ENCODE measurements at regions not wholly inside any gene's neighbourhood (a gene's known extent, or its start where the extent isn't known, plus 50 kb on each side); places are given as distances from the start of the nearest gene placed in this dataset.

- ChIA-PET POLR2A (no interaction called here), CTCF (no interaction called here)
- H3K9me3 Mint-ChIP-seq = no peaks in the 10 kb centered on the region
These were observed 79.0 kb upstream of the OGFRL1 start for GRCh38 chr6:71209626-71210025.

DNA sequence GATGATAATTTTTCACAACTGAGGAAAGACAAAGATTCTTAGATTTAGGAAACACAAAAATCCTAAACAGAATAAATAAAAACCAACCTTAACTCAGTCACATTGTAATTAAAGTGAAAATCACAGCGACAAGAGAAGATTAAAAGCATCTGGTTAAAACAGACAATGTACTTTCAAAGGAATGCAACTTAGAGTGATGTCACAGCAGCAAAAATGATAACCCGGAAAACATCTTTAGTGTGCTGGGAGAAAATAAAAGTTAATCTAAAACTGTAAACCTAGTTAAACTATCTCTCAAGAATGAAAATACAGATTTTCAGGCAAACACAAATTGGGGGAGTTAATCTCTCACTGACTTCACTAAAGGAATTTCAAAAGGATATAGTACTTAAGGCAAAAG is 76.8 kb upstream of the OGFRL1 start:
- Histone ChIP-seq H3K36me3 (ENCODE audit: insufficient read depth, low read length) (no peaks in the 10 kb centered on the region), H3K27me3 (ENCODE audit: control insufficient read depth in 1 of 2, insufficient read depth in 2 of 2, low read length in 2 of 2) (peaks cover 0 to 3% of the 10 kb centered on the region in 2 experiments), H3K27ac (ENCODE audit: low read depth in 1 of 2, low read length in 2 of 2) (no peak overlapping the region), H3K4me1 (ENCODE audit: insufficient read depth, low read length) (no peaks in the 10 kb centered on the region), H3K9me3 (ENCODE audit: control insufficient read depth in 1 of 2, insufficient read depth in 1 of 2, low read length in 2 of 2) (no peaks in the 10 kb centered on the region), H3K4me3 (ENCODE audit: low read length) (no peak overlapping the region)
- H3K27ac Mint-ChIP-seq = no peak overlapping the region
- ATAC-seq (ENCODE audit: poor library complexity) (no peak), DNase-seq (no peak)
- intact Hi-C loops (cut with DNase I, micrococcal nuclease) = no loop called here
- ChIA-PET POLR2A (no interaction called here), CTCF (no interaction called here)
- no peaks in the 10 kb centered on the region for H3K27me3 Mint-ChIP-seq
- no peaks in the 10 kb centered on the region for H3K4me1 Mint-ChIP-seq (ENCODE audit: low read depth)
- H3K9me3 Mint-ChIP-seq = no peaks in the 10 kb centered on the region
- TF ChIP-seq, protein P1, sequence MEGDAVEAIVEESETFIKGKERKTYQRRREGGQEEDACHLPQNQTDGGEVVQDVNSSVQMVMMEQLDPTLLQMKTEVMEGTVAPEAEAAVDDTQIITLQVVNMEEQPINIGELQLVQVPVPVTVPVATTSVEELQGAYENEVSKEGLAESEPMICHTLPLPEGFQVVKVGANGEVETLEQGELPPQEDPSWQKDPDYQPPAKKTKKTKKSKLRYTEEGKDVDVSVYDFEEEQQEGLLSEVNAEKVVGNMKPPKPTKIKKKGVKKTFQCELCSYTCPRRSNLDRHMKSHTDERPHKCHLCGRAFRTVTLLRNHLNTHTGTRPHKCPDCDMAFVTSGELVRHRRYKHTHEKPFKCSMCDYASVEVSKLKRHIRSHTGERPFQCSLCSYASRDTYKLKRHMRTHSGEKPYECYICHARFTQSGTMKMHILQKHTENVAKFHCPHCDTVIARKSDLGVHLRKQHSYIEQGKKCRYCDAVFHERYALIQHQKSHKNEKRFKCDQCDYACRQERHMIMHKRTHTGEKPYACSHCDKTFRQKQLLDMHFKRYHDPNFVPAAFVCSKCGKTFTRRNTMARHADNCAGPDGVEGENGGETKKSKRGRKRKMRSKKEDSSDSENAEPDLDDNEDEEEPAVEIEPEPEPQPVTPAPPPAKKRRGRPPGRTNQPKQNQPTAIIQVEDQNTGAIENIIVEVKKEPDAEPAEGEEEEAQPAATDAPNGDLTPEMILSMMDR (IDR thresholded peaks at IDR 0.05) = no peak
- H3K36me3 Mint-ChIP-seq (ENCODE audit: low read depth) = no peaks in the 10 kb centered on the region
- H3K4me3 Mint-ChIP-seq = no peak overlapping the region

More at GRCh38 chr6:71209626-71210025, 79.0 kb upstream of the OGFRL1 start:
- Histone ChIP-seq H3K4me1 (ENCODE audit: insufficient read depth, low read length) (no peaks in the 10 kb centered on the region), H3K36me3 (ENCODE audit: insufficient read depth, low read length) (no peaks in the 10 kb centered on the region), H3K27ac (ENCODE audit: low read depth in 1 of 2, low read length in 2 of 2) (no peak overlapping the region), H3K9me3 (ENCODE audit: control insufficient read depth in 1 of 2, insufficient read depth in 1 of 2, low read length in 2 of 2) (no peaks in the 10 kb centered on the region), H3K27me3 (ENCODE audit: control insufficient read depth in 1 of 2, insufficient read depth in 2 of 2, low read length in 2 of 2) (peaks cover 0 to 3% of the 10 kb centered on the region in 2 experiments), H3K4me3 (ENCODE audit: low read length) (no peak overlapping the region)
- ATAC-seq (ENCODE audit: poor library complexity) = no peak
- H3K27ac Mint-ChIP-seq = no peak overlapping the region
- H3K27me3 Mint-ChIP-seq = no peaks in the 10 kb centered on the region
- TF ChIP-seq, protein P1 (IDR thresholded peaks at IDR 0.05) = no peak
- no peak overlapping the region for H3K4me3 Mint-ChIP-seq
- DNase-seq = no peak
- intact Hi-C loops (cut with DNase I, micrococcal nuclease) = no loop called here
- H3K4me1 Mint-ChIP-seq (ENCODE audit: low read depth) = no peaks in the 10 kb centered on the region
- no peaks in the 10 kb centered on the region for H3K36me3 Mint-ChIP-seq (ENCODE audit: low read depth)

- intact Hi-C loops (cut with DNase I, micrococcal nuclease) = no loop called here
- H3K4me1 ChIP-seq (ENCODE audit: insufficient read depth, low read length) = no peaks in the 10 kb centered on the region
- CTCF ChIA-PET = no interaction called here
- no peak for ATAC-seq (ENCODE audit: poor library complexity)
- Mint-ChIP-seq H3K9me3 (no peaks in the 10 kb centered on the region), H3K4me3 (no peak overlapping the region), H3K4me1 (ENCODE audit: low read depth) (no peaks in the 10 kb centered on the region), H3K36me3 (ENCODE audit: low read depth) (no peaks in the 10 kb centered on the region), H3K27ac (no peak overlapping the region), H3K27me3 (no peaks in the 10 kb centered on the region)
- no peak overlapping the region for H3K4me3 ChIP-seq (ENCODE audit: low read length)
- H3K27ac ChIP-seq (ENCODE audit: low read depth in 1 of 2, low read length in 2 of 2) = no peak overlapping the region
- H3K9me3 ChIP-seq (ENCODE audit: control insufficient read depth in 1 of 2, insufficient read depth in 1 of 2, low read length in 2 of 2) = no peaks in the 10 kb centered on the region
- no peak for DNase-seq
- no peaks in the 10 kb centered on the region for H3K36me3 ChIP-seq (ENCODE audit: insufficient read depth, low read length)
- H3K27me3 ChIP-seq (ENCODE audit: control insufficient read depth in 1 of 2, insufficient read depth in 2 of 2, low read length in 2 of 2) = no peaks in the 10 kb centered on the region
- TF ChIP-seq, protein P1 (IDR thresholded peaks at IDR 0.05) = no peak
- POLR2A ChIA-PET = interaction anchor here (0.6 kb wide), 1 partner anchor 832 kb away, joined by 3 read pairs; no protein-coding TSS in a partner anchor
These were observed 68.1 kb upstream of the OGFRL1 start for GRCh38 chr6:71220466-71220865.

All from CD4-positive, alpha-beta T cell (primary cell).